ENCODE measurements at regions not wholly inside any gene's neighbourhood (a gene's known extent, or its start where the extent isn't known, plus 50 kb on each side); places are given as distances from the start of the nearest gene placed in this dataset.

GRCh38 chr9:111231801-111232580, 98.0 kb downstream of the OR2K2 start:
- TF ChIP-seq POLR2A (IDR thresholded peaks at IDR 0.05): no peak
- TF ChIP-seq CTCF (IDR thresholded peaks at IDR 0.05): no peak
- no peak for TF ChIP-seq EP300 (IDR thresholded peaks at IDR 0.05)

All from suprapubic skin (tissue), 3 donors.